Activated naive CD8-positive, alpha-beta T cell (primary cell): ENCODE measurements at regions not wholly inside any gene's neighbourhood (a gene's known extent, or its start where the extent isn't known, plus 50 kb on each side); places are given as distances from the start of the nearest gene placed in this dataset.
A peak's percentile ranks its signal among the peaks of the same experiment; 100 is the strongest.

Source experiments
- H3K27ac Mint-ChIP-seq: one replicate; pipeline ENCODE4 v1.8.0; 2021; ENCODE audit warnings: mixed read lengths
- H3K27me3 Mint-ChIP-seq: one replicate; pipeline ENCODE4 v1.8.0; 2021; ENCODE audit warnings: mixed read lengths
- H3K36me3 Mint-ChIP-seq: one replicate; pipeline ENCODE4 v1.8.0; 2021; ENCODE audit warnings: mixed read lengths
- H3K4me1 Mint-ChIP-seq: one replicate; pipeline ENCODE4 v1.8.0; 2021; ENCODE audit warnings: low read depth, mixed read lengths
- H3K4me3 Mint-ChIP-seq: one replicate; pipeline ENCODE4 v1.8.0; 2021; ENCODE audit warnings: mild to moderate bottlenecking, mixed read lengths
- H3K9me3 Mint-ChIP-seq: one replicate; pipeline ENCODE4 v1.8.0; 2021; ENCODE audit warnings: low read depth, mixed read lengths

- Mint-ChIP-seq H3K4me1 (no peaks in the 10 kb centered on the region), H3K4me3 (no peak overlapping the region), H3K27me3 (peaks cover 3% of the 10 kb centered on the region), H3K27ac (no peak overlapping the region), H3K36me3 (no peaks in the 10 kb centered on the region), H3K9me3 (no peaks in the 10 kb centered on the region)
These were observed 78.9 kb upstream of the SLC22A11 start for GRCh38 chr11:64476881-64477280.

GRCh38 chr11:64477675-64478074 lies 78.1 kb upstream of the SLC22A11 start:
- peaks cover 4% of the 10 kb centered on the region for H3K27me3 Mint-ChIP-seq
- H3K9me3 Mint-ChIP-seq: no peaks in the 10 kb centered on the region
- no peak overlapping the region for H3K4me3 Mint-ChIP-seq
- H3K27ac Mint-ChIP-seq: no peak overlapping the region
- H3K4me1 Mint-ChIP-seq: no peaks in the 10 kb centered on the region
- peaks cover 2% of the 10 kb centered on the region for H3K36me3 Mint-ChIP-seq

GRCh38 chr11:64482588-64482987 lies 73.2 kb upstream of the SLC22A11 start:
- Mint-ChIP-seq H3K4me1 (no peaks in the 10 kb centered on the region), H3K9me3 (no peaks in the 10 kb centered on the region), H3K27me3 (peaks cover 6% of the 10 kb centered on the region), H3K27ac (no peak overlapping the region), H3K4me3 (no peak overlapping the region), H3K36me3 (peaks cover 2% of the 10 kb centered on the region)

DNA sequence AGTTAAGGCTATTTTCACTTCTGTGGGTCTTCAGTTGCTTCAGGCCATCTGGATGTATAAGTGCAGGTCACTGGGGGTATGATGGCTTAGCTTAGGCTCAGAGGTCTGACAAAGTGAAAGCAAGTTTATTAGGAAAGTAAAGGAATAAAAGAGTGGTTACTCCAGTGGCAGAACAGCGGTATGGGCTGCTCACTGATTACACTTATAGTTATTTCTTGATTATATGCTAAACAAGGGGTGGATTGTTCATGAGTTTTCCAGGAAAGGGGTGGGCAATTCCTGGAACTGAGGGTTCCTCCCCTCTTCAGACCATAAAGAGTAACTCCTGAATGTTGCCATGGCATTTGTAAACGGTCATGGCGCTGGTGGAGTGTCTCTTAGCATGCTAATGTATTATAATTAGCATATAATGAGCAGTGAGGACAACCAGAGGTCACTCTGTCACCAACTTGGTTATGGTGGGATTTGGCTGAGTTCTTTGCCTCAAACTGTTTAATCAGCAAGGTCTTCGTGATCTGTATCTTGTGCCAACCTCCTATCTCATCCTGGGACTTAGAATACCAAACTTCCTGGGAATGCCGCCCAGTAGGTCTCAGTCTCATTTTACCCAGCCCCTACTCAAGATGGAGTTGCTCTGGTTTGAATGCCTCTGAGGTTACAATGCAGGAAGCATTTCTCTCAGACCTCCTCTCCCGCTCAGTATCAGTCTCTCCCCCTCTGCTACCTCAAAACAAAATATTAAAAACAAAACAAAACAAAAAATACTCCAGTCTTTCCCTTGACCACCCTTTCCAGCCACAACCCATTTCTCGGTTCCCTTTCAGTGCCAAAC lies 71.3 kb upstream of the SLC22A11 start:
- Mint-ChIP-seq H3K27ac (no peak overlapping the region), H3K9me3 (no peaks in the 10 kb centered on the region), H3K4me1 (peaks cover under 1% of the 10 kb centered on the region)

GRCh38 chr11:64485074-64485473 lies 70.7 kb upstream of the SLC22A11 start:
- Mint-ChIP-seq H3K36me3 (peaks cover 2% of the 10 kb centered on the region), H3K9me3 (no peaks in the 10 kb centered on the region), H3K27me3 (peaks cover 11% of the 10 kb centered on the region), H3K4me3 (no peak overlapping the region), H3K4me1 (peaks cover 6% of the 10 kb centered on the region), H3K27ac (no peak overlapping the region)

More for the DNA sequence above, 71.3 kb upstream of the SLC22A11 start:
- Mint-ChIP-seq H3K36me3 (peaks cover 2% of the 10 kb centered on the region), H3K4me3 (no peak overlapping the region), H3K27me3 (peaks cover 9% of the 10 kb centered on the region)

DNA sequence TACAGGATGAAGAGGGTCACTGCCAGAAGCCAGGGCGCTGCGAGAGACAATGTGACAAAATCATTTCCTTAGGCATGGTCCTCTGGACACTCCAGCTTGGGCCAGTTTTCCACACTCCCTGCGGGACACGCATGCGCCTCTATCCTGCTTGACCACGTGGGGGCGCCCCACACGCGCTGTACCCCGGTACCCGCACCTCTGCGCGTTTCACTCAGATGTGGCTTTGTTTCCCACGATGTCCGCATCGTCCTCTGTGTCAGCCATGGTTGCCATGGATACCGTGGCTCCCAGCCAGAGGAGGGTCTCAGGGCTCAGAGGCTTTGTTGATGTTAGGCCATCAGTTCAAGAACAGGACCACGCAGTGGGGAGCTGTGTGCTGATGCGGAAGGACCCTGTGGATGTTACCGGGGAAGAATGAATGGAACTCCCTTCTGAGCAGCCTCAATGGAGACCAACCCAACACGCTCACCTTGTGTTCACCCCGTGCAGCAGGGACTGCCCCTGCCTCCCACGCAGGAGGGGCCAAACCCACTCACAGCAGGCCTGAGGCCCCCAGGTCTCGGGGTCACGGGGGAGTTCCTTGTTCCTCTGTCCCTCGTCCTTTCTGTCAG lies 65.8 kb upstream of the SLC22A11 start:
- Mint-ChIP-seq H3K9me3 (no peaks in the 10 kb centered on the region), H3K4me3 (no peak overlapping the region), H3K36me3 (no peaks in the 10 kb centered on the region), H3K27ac (no peak overlapping the region), H3K4me1 (peaks cover 16% of the 10 kb centered on the region), H3K27me3 (peaks cover 18% of the 10 kb centered on the region)

DNA sequence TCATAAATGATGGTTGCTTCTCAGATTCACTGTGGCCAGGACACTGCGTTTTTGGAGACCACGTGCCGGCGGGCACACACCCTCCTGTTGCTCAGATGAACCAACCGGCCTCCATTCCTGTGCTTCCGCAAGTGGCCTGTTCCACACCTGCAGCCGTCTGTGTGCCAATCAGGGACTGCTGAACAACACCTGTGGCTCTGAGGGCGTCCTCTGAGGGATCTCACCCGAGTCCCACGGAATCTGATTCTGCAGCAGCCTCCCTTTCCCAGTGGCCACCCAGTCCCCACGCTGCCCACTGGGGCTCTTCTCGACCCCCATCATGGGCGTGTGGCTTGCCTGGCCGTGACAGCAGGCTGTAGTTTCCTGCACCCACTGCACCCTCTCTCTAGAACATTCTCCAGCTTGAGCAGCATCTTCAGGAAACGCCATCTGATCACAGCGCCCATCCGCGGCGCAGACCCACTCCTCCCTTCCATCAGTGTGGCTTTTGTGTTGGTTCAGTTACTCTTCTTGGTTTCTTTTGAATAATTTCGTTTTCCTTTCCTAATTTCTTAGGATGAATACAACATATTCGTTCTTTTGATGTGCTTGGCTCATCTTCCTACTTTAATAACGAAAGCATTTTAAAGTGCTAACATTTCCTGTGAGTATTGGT lies 65.1 kb upstream of the SLC22A11 start:
- H3K27me3 Mint-ChIP-seq: peaks cover 19% of the 10 kb centered on the region
- H3K27ac Mint-ChIP-seq: no peak overlapping the region
- no peaks in the 10 kb centered on the region for H3K36me3 Mint-ChIP-seq
- H3K4me3 Mint-ChIP-seq: peak overlapping the region; percentile 63
- peaks cover 16% of the 10 kb centered on the region for H3K4me1 Mint-ChIP-seq
- H3K9me3 Mint-ChIP-seq: no peaks in the 10 kb centered on the region

GRCh38 chr11:64492561-64492960 lies 63.2 kb upstream of the SLC22A11 start:
- Mint-ChIP-seq H3K4me3 (no peak overlapping the region), H3K27me3 (peaks cover 16% of the 10 kb centered on the region), H3K27ac (no peak overlapping the region), H3K36me3 (no peaks in the 10 kb centered on the region), H3K4me1 (peaks cover 16% of the 10 kb centered on the region), H3K9me3 (no peaks in the 10 kb centered on the region)

- no peak overlapping the region for H3K27ac Mint-ChIP-seq
- H3K4me3 Mint-ChIP-seq: no peak overlapping the region
- peaks cover 13% of the 10 kb centered on the region for H3K27me3 Mint-ChIP-seq
- no peaks in the 10 kb centered on the region for H3K9me3 Mint-ChIP-seq
- no peaks in the 10 kb centered on the region for H3K36me3 Mint-ChIP-seq
- no peaks in the 10 kb centered on the region for H3K4me1 Mint-ChIP-seq
These were observed 57.6 kb upstream of the SLC22A11 start for GRCh38 chr11:64498136-64498535.

DNA sequence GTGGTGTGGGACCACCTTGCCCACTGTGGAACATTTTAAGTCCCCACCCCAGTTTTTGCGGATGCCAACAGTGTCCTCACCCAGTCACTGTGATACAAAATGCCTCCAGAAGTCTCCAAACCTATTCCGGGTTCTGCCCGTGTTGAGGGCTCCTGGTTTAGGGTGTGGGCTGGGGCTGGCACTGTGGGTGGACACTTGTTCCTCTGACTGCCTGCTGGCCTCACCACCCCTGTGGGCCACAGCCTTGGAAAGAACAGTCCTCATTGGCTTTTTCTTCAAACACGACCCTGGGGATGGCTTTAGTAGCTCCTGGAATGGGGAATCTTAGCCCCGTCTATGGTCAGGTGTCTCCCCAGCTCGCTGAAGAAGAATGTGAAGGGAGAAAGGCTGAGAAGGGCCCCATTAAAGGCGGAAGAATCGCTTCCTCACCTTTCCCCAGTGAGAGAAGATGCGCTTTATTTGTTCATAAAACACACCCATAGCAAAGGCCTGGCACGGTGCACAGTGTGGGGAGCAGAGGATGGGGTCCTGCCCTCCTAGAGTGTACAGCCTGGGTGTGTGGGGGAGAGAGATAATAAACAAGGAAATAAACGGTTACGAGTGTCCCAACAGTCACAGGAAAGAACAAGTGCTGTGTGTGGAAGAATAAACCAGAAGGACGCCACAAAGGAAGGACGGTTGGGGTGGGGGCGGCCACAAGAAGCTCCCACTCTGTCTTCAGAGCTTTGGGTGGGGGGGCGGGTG lies 56.3 kb upstream of the SLC22A11 start:
- Mint-ChIP-seq H3K4me3 (no peak overlapping the region), H3K4me1 (no peaks in the 10 kb centered on the region), H3K27ac (no peak overlapping the region), H3K36me3 (no peaks in the 10 kb centered on the region), H3K9me3 (no peaks in the 10 kb centered on the region), H3K27me3 (peaks cover 7% of the 10 kb centered on the region)

GRCh38 chr11:64500176-64501013 lies 55.3 kb upstream of the SLC22A11 start:
- Mint-ChIP-seq H3K4me1 (no peaks in the 10 kb centered on the region), H3K9me3 (no peaks in the 10 kb centered on the region), H3K4me3 (no peak overlapping the region), H3K27ac (no peak overlapping the region), H3K36me3 (no peaks in the 10 kb centered on the region), H3K27me3 (peaks cover 5% of the 10 kb centered on the region)

DNA sequence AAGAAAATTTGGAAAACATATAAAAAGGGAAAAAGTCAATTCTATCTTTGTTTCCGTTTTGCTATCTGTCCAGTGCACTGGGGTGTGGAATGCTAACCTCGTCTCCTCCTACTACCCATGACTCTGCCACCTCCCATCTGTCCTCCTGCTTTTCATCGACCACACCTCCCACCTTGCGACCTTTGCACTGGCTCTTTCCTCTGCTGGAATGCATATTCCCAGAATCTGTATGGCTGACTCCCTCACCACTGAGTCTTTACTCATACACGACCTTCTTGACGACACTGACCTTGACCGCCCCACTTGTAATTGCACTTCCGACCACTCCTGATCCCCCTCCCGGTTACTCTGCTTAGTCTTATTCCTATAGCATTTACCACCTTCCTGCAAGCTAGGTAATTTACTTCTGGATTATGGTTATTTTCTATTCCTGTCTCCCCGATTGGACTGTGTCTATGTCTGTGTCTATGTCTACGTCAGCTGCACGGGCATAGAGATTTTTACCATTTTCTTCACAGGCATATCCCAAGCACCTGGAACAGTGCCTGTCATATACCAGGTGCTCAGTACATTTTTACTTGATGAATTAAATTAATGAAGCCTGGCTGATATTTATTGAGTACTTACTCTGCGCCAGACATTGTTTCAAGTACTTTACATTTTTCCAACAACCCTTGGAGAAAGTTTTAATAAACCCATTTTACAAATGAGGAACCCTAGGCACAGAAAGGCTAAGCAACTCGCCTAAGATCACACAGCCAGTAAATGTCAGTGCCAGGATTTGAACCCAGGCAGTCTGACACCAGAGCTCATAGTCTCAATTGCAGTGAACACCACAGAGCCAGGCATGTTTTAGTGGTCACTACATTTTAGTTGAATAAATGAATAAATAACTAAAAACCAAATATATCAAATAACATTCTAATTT lies 54.0 kb upstream of the SLC22A11 start:
- no peaks in the 10 kb centered on the region for H3K36me3 Mint-ChIP-seq
- peaks cover 5% of the 10 kb centered on the region for H3K27me3 Mint-ChIP-seq
- no peaks in the 10 kb centered on the region for H3K4me1 Mint-ChIP-seq
- no peak overlapping the region for H3K27ac Mint-ChIP-seq
- H3K9me3 Mint-ChIP-seq: no peaks in the 10 kb centered on the region
- H3K4me3 Mint-ChIP-seq: no peak overlapping the region

GRCh38 chr11:64502634-64503033 lies 53.1 kb upstream of the SLC22A11 start:
- Mint-ChIP-seq H3K4me1 (no peaks in the 10 kb centered on the region), H3K9me3 (no peaks in the 10 kb centered on the region), H3K27me3 (peaks cover 6% of the 10 kb centered on the region), H3K4me3 (no peak overlapping the region), H3K36me3 (no peaks in the 10 kb centered on the region), H3K27ac (no peak overlapping the region)
